H1 (cell line): ENCODE measurements at regions not wholly inside any gene's neighbourhood (a gene's known extent, or its start where the extent isn't known, plus 50 kb on each side); places are given as distances from the start of the nearest gene placed in this dataset.
A peak's percentile ranks its signal among the peaks of the same experiment; 100 is the strongest.

Experiments
- CTCF ChIA-PET: fragments of 300-600 bp; sonication (Branson Sonifier 250); formaldehyde crosslinking; loops from one replicate; lab custom pipeline; 2021; ENCODE audit not compliant: partially characterized antibody; lab: Charles Lee
- POLR2A ChIA-PET: fragments of 300-600 bp; sonication (Branson Sonifier 250); formaldehyde crosslinking; loops from one replicate; lab custom pipeline; 2021; ENCODE audit warnings: inconsistent platforms; ENCODE audit not compliant: partially characterized antibody; lab: Charles Lee
- DNase-seq, 2 experiments: peaks; one replicate each; pipeline versions ENCODE4 v3.0.0 to v3.0.0-alpha.2; 2010 to 2022; ENCODE audit warnings: low spot score in 2 of 2, low read depth in 1 of 2, mixed read lengths in 1 of 2
- FAIRE-seq: peaks from 2 replicates; lab custom pipeline; 2011; peaks lifted over from hg19 to GRCh38; lab: Jason Lieb, UNC
- H2AFZ ChIP-seq: 2 replicates; pipeline ENCODE4 v1.8.1; 2012; ENCODE audit warnings: low read length, inconsistent platforms
- H2AK5ac ChIP-seq: 2 replicates; pipeline ENCODE4 v1.6.1; 2013; ENCODE audit warnings: low read depth, low read length
- H2BK120ac ChIP-seq: replicated peaks from 2 replicates; pipeline ENCODE3; 2013; ENCODE audit warnings: low read depth, low read length, inconsistent platforms
- H2BK12ac ChIP-seq: 2 replicates; pipeline ENCODE4 v1.6.1; 2013; ENCODE audit warnings: low read depth, low read length
- H2BK15ac ChIP-seq: 2 replicates; pipeline ENCODE4 v1.6.1; 2013; ENCODE audit warnings: low read length
- H2BK20ac ChIP-seq: 2 replicates; pipeline ENCODE4 v1.6.1; 2013; ENCODE audit warnings: low read length
- H2BK5ac ChIP-seq: 2 replicates; pipeline ENCODE4 v1.6.1; 2013; ENCODE audit warnings: low read depth, low read length
- H3K14ac ChIP-seq: 2 replicates; pipeline ENCODE4 v1.6.1; 2013; ENCODE audit warnings: inconsistent platforms; ENCODE audit not compliant: insufficient read length
- H3K18ac ChIP-seq: 2 replicates; pipeline ENCODE4 v1.6.1; 2013; ENCODE audit warnings: low read length; ENCODE audit errors: extremely low read depth
- H3K23ac ChIP-seq: 2 replicates; pipeline ENCODE4 v1.6.1; 2013; ENCODE audit warnings: inconsistent platforms; ENCODE audit not compliant: insufficient read length
- H3K23me2 ChIP-seq: 2 replicates; pipeline ENCODE4 v1.6.1; 2013; ENCODE audit warnings: low read depth, low read length
- H3K27ac ChIP-seq: 2 replicates; pipeline ENCODE4 v1.6.1; 2011; ENCODE audit warnings: low read depth, low read length, inconsistent platforms
- H3K27me3 ChIP-seq, 4 experiments: replicated peaks in 1 of 4; 1 replicate in 1 of 4; 2 replicates in 3 of 4; pipeline versions ENCODE4 v1.6.1 to v1.8.1; 2011 to 2013; ENCODE audit warnings: low read length in 3 of 4, mild to moderate bottlenecking in 3 of 4, inconsistent platforms in 2 of 4, mixed read lengths in 2 of 4, moderate library complexity in 1 of 4; ENCODE audit not compliant: control insufficient read depth in 3 of 4, insufficient read depth in 3 of 4; ENCODE audit errors: extremely low read depth in 1 of 4
- H3K36me3 ChIP-seq, 4 experiments: 2 replicates each; pipeline versions ENCODE4 v1.6.1 to v1.8.1; 2011 to 2013; ENCODE audit warnings: mild to moderate bottlenecking in 4 of 4, low read length in 3 of 4, moderate library complexity in 2 of 4, control low read depth in 1 of 4, inconsistent platforms in 1 of 4; ENCODE audit not compliant: insufficient read depth in 4 of 4, control insufficient read depth in 2 of 4
- H3K4ac ChIP-seq: replicated peaks from 2 replicates; pipeline ENCODE3; 2013; ENCODE audit warnings: low read length, low read depth, mixed read lengths, inconsistent platforms; ENCODE audit not compliant: insufficient read length
- H3K4me1 ChIP-seq, 4 experiments: replicated peaks in 1 of 4; 1 replicate in 1 of 4; 2 replicates in 3 of 4; pipeline versions ENCODE4 v1.6.1 to v1.8.1; 2011 to 2013; ENCODE audit warnings: low read length in 3 of 4, inconsistent platforms in 2 of 4, mixed read lengths in 1 of 4; ENCODE audit not compliant: insufficient read depth in 4 of 4, control insufficient read depth in 3 of 4
- H3K4me2 ChIP-seq, 2 experiments: 2 replicates each; pipeline versions ENCODE4 v1.6.1 to v1.8.1; 2011 to 2013; ENCODE audit warnings: low read depth in 2 of 2, low read length in 2 of 2, control low read depth in 1 of 2, inconsistent platforms in 1 of 2, mild to moderate bottlenecking in 1 of 2; ENCODE audit not compliant: insufficient read depth in 1 of 2
- H3K4me3 ChIP-seq, 4 experiments: fragments of 200-600, 300-600 bp in 1 of 4; sonication (generic), shearing (Covaris generic), sonication (Bioruptor Twin) in 1 of 4; 2 replicates each; pipeline versions ENCODE4 v1.5.1 to v1.8.1; 2011 to 2016; ENCODE audit warnings: low read length in 4 of 4, low read depth in 3 of 4, control low read depth in 2 of 4, inconsistent platforms in 2 of 4, mild to moderate bottlenecking in 2 of 4, mixed read lengths in 1 of 4, moderate library complexity in 1 of 4; ENCODE audit not compliant: insufficient read depth in 2 of 4; ENCODE audit errors: extremely low read depth in 1 of 4
- H3K56ac ChIP-seq: replicated peaks from 2 replicates; pipeline ENCODE3; 2013; ENCODE audit warnings: low read depth, mild to moderate bottlenecking, mixed read lengths, low read length, inconsistent platforms; ENCODE audit not compliant: insufficient read length
- H3K79me1 ChIP-seq: 2 replicates; pipeline ENCODE4 v1.6.1; 2013; ENCODE audit warnings: low read depth, low read length, control low read depth
- H3K79me2 ChIP-seq, 2 experiments: 2 replicates each; pipeline versions ENCODE4 v1.6.1 to v1.8.1; 2012 to 2013; ENCODE audit warnings: low read length in 2 of 2, mild to moderate bottlenecking in 2 of 2, inconsistent platforms in 1 of 2; ENCODE audit not compliant: insufficient read depth in 2 of 2, control insufficient read depth in 1 of 2
- H3K9ac ChIP-seq, 4 experiments: replicated peaks in 1 of 4; 1 replicate in 1 of 4; 2 replicates in 3 of 4; pipeline versions ENCODE4 v1.6.1 to v1.8.1; 2011 to 2013; ENCODE audit warnings: low read depth in 3 of 4, low read length in 3 of 4, control low read depth in 2 of 4, mild to moderate bottlenecking in 2 of 4, moderate library complexity in 2 of 4, inconsistent platforms in 1 of 4; ENCODE audit errors: extremely low read depth in 1 of 4
- H3K9me3 ChIP-seq, 2 experiments: 2 replicates each; pipeline versions ENCODE4 v1.6.1 to v1.8.1; 2012 to 2013; ENCODE audit warnings: mild to moderate bottlenecking in 2 of 2, moderate library complexity in 2 of 2, control low read depth in 1 of 2, inconsistent platforms in 1 of 2, low read depth in 1 of 2, low read length in 1 of 2, mixed read lengths in 1 of 2; ENCODE audit not compliant: insufficient read depth in 2 of 2
- H4K20me1 ChIP-seq, 2 experiments: replicated peaks in 1 of 2; 2 replicates each; pipeline versions ENCODE3 to v1.8.1; 2011 to 2013; ENCODE audit warnings: inconsistent platforms in 2 of 2, low read length in 2 of 2, mild to moderate bottlenecking in 1 of 2; ENCODE audit not compliant: insufficient read depth in 2 of 2, control insufficient read depth in 1 of 2
- H4K5ac ChIP-seq: 2 replicates; pipeline ENCODE4 v1.6.1; 2013; ENCODE audit warnings: low read length, low read depth, mixed read lengths, inconsistent platforms; ENCODE audit not compliant: insufficient read length
- H4K8ac ChIP-seq: 2 replicates; pipeline ENCODE4 v1.8.0; 2013; ENCODE audit warnings: mild to moderate bottlenecking, moderate library complexity, low read length, inconsistent platforms; ENCODE audit not compliant: insufficient read depth; ENCODE audit errors: extremely low read depth
- H4K91ac ChIP-seq: replicated peaks from 2 replicates; pipeline ENCODE3; 2013; ENCODE audit warnings: low read length, mixed read lengths, inconsistent platforms; ENCODE audit not compliant: insufficient read length
- ASH2L ChIP-seq: fragments of 200-600, 300-600 bp; sonication (generic); IDR thresholded peaks from one replicate; pipeline ENCODE4 v1.7.1; 2017; ENCODE audit warnings: low read length
- EZH2 ChIP-seq: fragments of 200-600 bp; sonication (generic); IDR thresholded peaks from 2 replicates; pipeline ENCODE4 v1.7.1; 2012; ENCODE audit warnings: low read depth, mild to moderate bottlenecking, moderate library complexity, low read length, inconsistent platforms; ENCODE audit not compliant: severe bottlenecking
- MAFK ChIP-seq: IDR thresholded peaks from 2 replicates; pipeline ENCODE4 v1.6.1; 2012; ENCODE audit warnings: low read depth, mild to moderate bottlenecking, improper control_type of control experiment, low read length
- NANOG ChIP-seq: IDR thresholded peaks from 2 replicates; pipeline ENCODE4 v1.6.1; 2011; ENCODE audit warnings: low read length, low read depth, mild to moderate bottlenecking, inconsistent platforms; ENCODE audit not compliant: insufficient read depth, poor library complexity, severe bottlenecking
- RAD21 ChIP-seq, 2 experiments: IDR thresholded peaks in 1 of 2; conservative IDR thresholded peaks in 1 of 2; 2 replicates each; pipeline ENCODE4 v1.6.1; 2011; ENCODE audit warnings: low read depth in 2 of 2, low read length in 2 of 2, improper control_type of control experiment in 1 of 2, inconsistent platforms in 1 of 2, mild to moderate bottlenecking in 1 of 2, moderate library complexity in 1 of 2
- RBBP5 ChIP-seq: IDR thresholded peaks from 2 replicates; pipeline ENCODE4 v1.7.1; 2012; ENCODE audit warnings: low read depth, mild to moderate bottlenecking, inconsistent platforms, low read length, moderate library complexity, borderline replicate concordance
- SIN3A ChIP-seq, 2 experiments: IDR thresholded peaks in 1 of 2; conservative IDR thresholded peaks in 1 of 2; 2 replicates each; pipeline ENCODE4 v1.6.1; 2011 to 2012; ENCODE audit warnings: low read length in 2 of 2, improper control_type of control experiment in 1 of 2, low read depth in 1 of 2, mild to moderate bottlenecking in 1 of 2
- SP1 ChIP-seq: IDR thresholded peaks from 2 replicates; pipeline ENCODE4 v1.6.1; 2011; ENCODE audit warnings: low read depth, low read length
- SP4 ChIP-seq: IDR thresholded peaks from 2 replicates; pipeline ENCODE4 v1.6.1; 2012; ENCODE audit warnings: low read length, inconsistent platforms
- TAF7 ChIP-seq: optimal IDR thresholded peaks from 2 replicates; pipeline ENCODE3; 2011; ENCODE audit warnings: low read depth, mild to moderate bottlenecking, inconsistent platforms, low read length, moderate library complexity, borderline replicate concordance
- TEAD4 ChIP-seq: IDR thresholded peaks from 2 replicates; pipeline ENCODE4 v1.6.1; 2012; ENCODE audit warnings: low read depth, low read length, inconsistent platforms, mixed read lengths
- USF2 ChIP-seq: IDR thresholded peaks from 2 replicates; pipeline ENCODE4 v1.6.1; 2011; ENCODE audit warnings: low read length, improper control_type of control experiment
- WGBS, 2 experiments: shearing (Covaris generic) in 1 of 2; methylation state at CpG; one replicate each; pipeline versions ENCODE4 v1.1.6 to v1.1.7; 2013 to 2015; ENCODE audit warnings: low lambda C conversion rate in 2 of 2, mixed read lengths in 2 of 2, inconsistent platforms in 1 of 2, low coverage in 1 of 2, missing lambda C conversion rate in 1 of 2; ENCODE audit not compliant: insufficient replicate concordance in 2 of 2, insufficient coverage in 1 of 2, insufficient read length in 1 of 2; ENCODE audit errors: extremely low coverage in 1 of 2, missing lambda C conversion rate in 1 of 2; 5-methylcytosine and 5-hydroxymethylcytosine counted together

GRCh38 chr2:128832946-128833663, 514.4 kb upstream of the HS6ST1 start:
- no peak overlapping the region for H2BK120ac ChIP-seq
- H3K18ac ChIP-seq: no peak overlapping the region
- H3K4me3 ChIP-seq: no peak overlapping the region
- DNase-seq (no peak), FAIRE-seq (no peak)
- H4K5ac ChIP-seq: no peak overlapping the region
- no peaks in the 10 kb centered on the region for H3K9me3 ChIP-seq
- H2BK5ac ChIP-seq: no peak overlapping the region
- no peaks in the 10 kb centered on the region for H3K79me1 ChIP-seq
- H2BK20ac ChIP-seq: no peak overlapping the region
- H2BK15ac ChIP-seq: no peak overlapping the region
- H3K4ac ChIP-seq: no peak overlapping the region
- no peak overlapping the region for H2BK12ac ChIP-seq
- no peak overlapping the region for H4K91ac ChIP-seq
- H3K4me1 ChIP-seq: peaks cover 0 to 2% (median 0%) of the 10 kb centered on the region in 4 experiments; a peak in 1 of 7 replicates
- H2AK5ac ChIP-seq: no peak overlapping the region
- no peak overlapping the region for H3K27ac ChIP-seq
- H4K8ac ChIP-seq: no peak overlapping the region
- H3K4me2 ChIP-seq: no peak overlapping the region
- POLR2A ChIA-PET: no interaction called here
- no peaks in the 10 kb centered on the region for H3K27me3 ChIP-seq
- peak overlapping the region; percentile 85 for H2AFZ ChIP-seq
- CTCF ChIA-PET: no interaction called here
- no peak overlapping the region for H3K23ac ChIP-seq
- H3K56ac ChIP-seq: no peak overlapping the region
- no peak overlapping the region for H3K14ac ChIP-seq
- H3K36me3 ChIP-seq: no peaks in the 10 kb centered on the region
- no peak overlapping the region for H3K9ac ChIP-seq
- WGBS, 2 experiments: 69% methylated on average over 8 of the region's 8 CpGs; no CpG with 5 or more reads in 1 of the 2 experiments
- H4K20me1 ChIP-seq: no peaks in the 10 kb centered on the region
- no peaks in the 10 kb centered on the region for H3K79me2 ChIP-seq
- no peaks in the 10 kb centered on the region for H3K23me2 ChIP-seq
- no peak for TF ChIP-seq TAF7
- TF ChIP-seq NANOG: no peak
- TF ChIP-seq SP4: no peak
- TF ChIP-seq SIN3A (conservative IDR thresholded peaks at IDR 0.05 in 1 of 2, IDR thresholded peaks at IDR 0.05 in 1 of 2; ENCODE audit: low read depth in 1 of 2, low read length in 2 of 2): no peak
- no peak for TF ChIP-seq TEAD4
- no peak for TF ChIP-seq MAFK
- no peak for TF ChIP-seq USF2
- no peak for TF ChIP-seq SP1
- no peak for TF ChIP-seq RAD21 (IDR thresholded peaks at IDR 0.05 in 1 of 2, conservative IDR thresholded peaks at IDR 0.05 in 1 of 2; ENCODE audit: low read depth in 2 of 2, low read length in 2 of 2)
- TF ChIP-seq RBBP5: no peak
- TF ChIP-seq EZH2: no peak
- TF ChIP-seq ASH2L: no peak
